Colon (tissue), 2 donors: ENCODE measurements at regions not wholly inside any gene's neighbourhood (a gene's known extent, or its start where the extent isn't known, plus 50 kb on each side); places are given as distances from the start of the nearest gene placed in this dataset.

Source experiments
- FAIRE-seq: peaks from 2 replicates; lab custom pipeline; 2012; peaks lifted over from hg19 to GRCh38; lab: Jason Lieb, UNC
- donor health status: control.
- donor health status: control.

DNA sequence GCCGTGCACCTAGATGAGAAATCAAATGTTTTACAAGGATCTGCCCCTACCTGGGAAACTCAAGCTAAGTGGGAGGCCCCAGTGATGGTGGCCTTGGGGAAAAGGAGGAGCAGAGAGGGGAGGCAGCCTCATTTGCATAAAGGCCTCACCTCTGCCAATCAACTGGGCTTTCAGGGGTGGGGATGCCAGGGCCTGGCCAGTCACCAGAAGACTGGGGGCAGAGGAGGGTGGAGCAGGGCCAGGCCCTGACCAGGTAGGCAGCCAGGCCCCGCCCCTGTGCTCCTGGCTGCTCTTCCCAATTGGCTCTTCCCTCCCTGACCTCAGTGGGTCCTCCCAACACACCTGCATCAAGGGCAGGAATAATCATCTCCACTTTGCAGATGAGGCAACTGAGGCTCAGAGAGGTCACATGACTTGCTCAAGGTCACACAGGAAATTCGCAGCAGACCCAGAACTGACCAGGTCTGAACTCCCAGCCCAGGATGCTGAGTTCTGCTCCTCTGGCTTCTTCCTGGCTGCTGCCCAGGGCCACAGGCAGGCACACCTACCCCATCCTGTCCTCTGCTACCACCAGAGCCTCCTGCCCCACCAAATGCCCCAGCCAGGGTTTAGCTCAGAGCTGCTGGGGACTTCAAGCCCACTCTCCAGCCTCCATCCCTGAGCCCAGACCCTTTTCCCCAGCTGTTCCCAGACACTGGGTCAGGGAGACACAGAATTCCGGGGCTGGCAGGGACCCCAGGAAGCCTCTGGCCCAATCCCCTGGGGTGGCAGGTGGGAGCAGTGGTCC, 677.9 kb downstream of the MATN1 start:
- no peak for FAIRE-seq

GRCh38 chr1:30044656-30045144, 678.7 kb downstream of the MATN1 start:
- FAIRE-seq: no peak

- FAIRE-seq: no peak
These were observed 679.5 kb downstream of the MATN1 start for GRCh38 chr1:30043731-30044408.

GRCh38 chr1:30043256-30043655, 680.1 kb downstream of the MATN1 start:
- FAIRE-seq: no peak

DNA sequence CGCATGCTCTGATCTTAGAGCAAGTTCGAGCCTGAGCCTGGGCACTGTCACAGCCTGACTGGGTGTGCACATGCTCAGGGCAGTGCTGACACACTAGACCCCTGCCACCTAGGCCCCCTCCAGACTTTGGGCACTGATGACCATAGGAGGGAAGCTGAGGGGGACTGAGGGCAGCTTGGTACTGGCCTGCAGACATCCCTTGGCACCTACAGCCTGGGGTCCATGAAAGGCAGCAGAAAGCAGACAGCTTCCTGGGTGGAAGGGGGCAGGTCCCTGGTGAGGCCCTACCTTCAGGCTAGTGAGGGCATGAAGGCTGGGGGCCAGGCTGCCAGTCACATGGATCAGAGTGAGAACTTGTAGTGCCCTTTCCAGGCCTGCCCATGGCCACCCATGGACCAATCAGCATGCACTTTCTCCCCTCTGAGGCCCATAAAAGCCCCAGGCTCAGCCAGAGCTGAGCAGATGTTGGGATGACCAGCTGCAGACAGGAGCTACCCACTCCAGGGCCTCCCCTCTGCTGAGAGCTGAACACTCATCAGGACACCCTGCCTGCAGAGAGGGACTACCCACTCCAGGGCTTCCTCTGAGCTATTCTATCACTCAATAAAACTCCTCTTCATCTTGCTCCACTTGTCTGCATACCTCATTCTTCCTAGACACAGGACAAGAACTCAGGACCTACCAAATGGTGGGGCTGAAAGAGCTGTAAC, 680.8 kb downstream of the MATN1 start:
- FAIRE-seq: no peak

GRCh38 chr1:30041741-30042437, 681.5 kb downstream of the MATN1 start:
- no peak for FAIRE-seq

DNA sequence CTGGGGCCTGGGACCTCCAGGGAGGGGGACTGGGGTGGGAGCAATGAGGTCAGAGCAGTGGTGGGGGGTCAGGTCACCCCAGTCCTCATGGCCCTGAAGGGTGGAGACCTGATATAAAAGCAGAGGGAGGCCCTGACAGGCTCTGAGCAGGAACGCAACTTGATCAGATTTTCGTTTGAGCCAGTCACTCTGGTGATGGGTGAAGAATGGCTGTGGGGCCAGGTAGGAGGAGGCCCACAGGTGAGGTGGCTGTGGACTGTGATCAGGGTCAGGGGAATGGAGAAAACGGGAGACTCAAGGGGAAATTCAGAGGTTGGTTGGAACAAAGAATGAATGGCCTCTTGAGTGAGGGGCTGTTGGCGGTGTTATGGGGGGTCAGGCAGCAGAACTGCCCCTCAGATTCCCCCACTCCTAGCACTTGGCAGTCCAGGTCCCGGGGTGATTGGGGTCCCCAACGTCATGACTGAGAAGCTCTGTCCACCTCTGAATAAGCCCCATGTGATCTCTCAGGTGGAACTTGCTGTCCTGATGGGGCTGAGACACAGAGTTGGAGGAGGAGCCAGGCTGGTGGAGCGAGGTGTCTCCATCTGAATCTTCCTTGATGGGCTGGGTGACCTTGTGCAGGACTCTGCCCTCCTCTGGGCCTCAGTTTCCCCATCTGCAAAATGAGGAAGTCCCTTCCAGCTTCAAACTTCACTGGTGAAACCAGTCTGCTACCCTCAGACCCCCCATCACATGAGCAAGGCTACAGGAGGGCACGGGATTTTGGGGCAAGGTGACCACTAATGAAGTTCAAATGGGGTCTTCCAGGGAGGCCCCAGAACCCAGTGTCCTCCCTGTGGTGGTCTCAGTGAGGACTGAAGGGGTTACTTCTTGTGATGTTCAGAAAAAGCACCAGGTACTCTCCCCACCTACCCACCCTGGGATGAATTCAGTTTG, 683.0 kb downstream of the MATN1 start:
- no peak for FAIRE-seq

DNA sequence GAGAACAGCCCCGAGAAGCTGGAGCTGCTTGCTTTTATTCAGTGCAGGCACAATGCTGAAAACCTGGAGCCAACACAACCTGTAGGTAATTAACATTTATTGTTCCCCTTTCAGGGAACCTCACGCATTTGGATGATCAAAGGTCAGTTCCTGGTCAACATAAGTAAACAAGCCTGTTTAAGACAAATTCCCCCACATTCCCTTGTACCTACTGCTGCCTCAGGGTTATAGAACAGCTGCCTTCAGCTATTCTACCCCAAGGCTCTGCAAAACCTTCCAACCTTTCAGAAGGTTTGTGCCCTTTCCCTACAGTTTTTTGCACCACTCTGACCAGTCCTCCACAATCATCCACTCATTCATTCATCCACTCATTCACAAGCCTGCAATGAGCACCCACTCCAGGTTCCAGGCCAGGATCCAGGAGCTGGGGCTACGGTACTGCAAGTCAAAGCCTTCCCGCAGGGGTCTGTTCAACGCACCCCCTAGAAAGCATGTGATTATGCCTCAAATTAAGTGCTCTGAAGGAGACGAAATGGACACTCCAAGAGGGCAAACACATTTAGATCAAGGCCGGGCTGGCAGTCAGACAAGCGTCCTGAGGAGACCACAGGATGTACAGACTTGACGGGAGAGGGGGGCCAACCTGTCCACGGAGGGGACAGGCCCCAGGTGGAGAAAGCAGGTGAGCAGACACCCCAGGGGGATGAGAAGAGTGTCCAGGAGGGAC, 683.9 kb downstream of the MATN1 start:
- FAIRE-seq: no peak

DNA sequence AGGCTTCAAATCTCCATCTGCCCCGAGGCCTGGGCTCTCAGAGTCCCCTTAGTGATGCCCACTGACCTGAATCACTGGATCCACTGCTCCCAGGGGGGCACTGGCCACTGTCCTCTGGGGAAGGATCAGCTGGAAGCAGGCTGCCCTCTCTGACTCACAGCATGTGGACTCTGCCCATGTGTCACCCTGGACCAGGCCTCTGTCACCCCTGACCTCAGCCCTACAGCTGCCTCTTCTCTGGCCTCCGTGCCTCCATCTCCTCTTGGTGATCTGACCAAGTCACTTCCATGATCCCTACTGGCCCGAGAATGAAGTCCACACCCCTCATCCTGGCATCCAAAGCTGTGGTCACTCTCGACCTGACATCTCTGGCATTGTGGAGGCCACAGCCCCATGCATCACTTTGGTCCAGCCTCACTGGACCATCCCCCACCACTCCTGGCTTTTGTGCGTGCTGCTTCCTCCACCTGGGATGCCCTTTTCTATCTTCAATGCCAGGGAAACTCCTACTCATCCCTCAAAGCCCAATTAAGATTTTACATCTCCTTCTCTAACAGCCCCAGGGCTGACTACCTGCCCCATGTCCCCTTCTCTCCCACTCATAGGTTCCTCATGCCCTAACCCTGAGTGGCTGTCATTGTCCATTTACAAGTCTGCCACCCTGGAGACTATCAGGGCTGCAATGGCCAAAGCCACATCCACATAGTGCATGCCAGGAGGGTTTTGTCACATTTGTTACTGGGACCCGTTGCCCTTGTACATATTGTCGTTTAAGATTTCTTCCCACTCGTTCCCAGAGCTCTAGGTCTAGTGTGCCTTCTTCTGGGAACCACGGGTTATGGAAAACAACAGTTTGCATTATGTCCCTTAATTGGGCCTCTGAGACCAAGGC, 685.0 kb downstream of the MATN1 start:
- no peak for FAIRE-seq

DNA sequence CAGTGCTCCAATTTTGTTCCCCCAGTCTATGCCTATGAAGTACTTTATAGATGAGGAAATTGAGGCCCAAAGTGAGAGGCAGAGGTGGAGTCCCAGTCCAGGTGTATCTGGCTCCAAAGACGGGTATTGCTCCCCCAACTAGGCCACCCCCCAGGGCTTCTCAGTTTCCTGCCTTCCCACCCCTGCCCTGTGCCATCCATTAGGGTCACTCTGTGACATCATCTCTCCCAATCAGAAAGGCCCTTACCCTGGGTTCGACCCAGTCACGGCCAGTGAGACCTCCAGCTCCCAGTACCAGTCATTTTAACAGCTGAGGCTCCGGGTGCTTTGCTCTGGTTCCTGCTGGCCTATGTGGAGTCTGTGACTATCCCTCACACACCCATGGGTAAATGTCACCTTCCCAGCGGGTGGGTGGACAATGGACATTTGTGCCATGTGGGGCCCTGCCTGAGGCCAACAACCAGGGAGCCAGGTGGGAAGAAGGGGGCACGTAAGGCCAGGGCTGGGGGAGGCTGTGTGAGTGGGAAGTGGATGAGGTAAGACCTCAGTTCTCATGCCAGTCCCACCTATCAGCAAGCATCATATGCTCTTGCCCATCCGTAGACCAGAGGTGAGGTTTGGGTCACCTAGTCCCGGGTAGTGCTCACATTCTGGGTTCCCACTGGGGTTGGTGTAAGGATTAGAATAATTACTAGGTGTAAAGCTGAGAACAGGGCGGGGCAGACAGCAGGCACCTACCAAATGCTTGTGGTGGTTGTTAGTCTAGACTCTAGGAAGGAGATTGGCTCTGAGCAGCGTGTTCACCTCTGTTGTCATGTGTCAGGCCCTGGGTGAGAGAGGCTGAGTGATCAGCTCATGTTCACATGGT, 685.9 kb downstream of the MATN1 start:
- no peak for FAIRE-seq

DNA sequence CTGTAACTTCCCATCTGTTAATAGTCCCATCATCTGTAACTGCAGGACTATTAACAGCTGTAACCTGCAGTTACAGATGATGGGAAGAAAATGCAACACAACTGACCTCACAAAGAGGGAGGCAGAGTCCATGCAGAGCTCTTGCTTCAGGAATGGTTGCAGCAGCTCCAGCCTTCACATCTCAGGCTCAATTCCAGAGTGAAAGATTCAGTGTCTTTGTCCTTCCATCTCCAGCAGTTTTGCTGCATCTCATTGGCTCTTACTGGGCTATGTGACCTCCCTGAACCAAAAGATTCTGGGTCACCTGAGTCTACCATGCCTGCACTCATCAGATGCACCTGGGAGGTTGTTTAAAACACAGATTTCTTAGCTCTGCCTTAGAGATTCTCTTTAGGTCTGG, 686.7 kb downstream of the MATN1 start:
- FAIRE-seq: no peak

- FAIRE-seq: no peak
These were observed 687.2 kb downstream of the MATN1 start for GRCh38 chr1:30036229-30036547.

DNA sequence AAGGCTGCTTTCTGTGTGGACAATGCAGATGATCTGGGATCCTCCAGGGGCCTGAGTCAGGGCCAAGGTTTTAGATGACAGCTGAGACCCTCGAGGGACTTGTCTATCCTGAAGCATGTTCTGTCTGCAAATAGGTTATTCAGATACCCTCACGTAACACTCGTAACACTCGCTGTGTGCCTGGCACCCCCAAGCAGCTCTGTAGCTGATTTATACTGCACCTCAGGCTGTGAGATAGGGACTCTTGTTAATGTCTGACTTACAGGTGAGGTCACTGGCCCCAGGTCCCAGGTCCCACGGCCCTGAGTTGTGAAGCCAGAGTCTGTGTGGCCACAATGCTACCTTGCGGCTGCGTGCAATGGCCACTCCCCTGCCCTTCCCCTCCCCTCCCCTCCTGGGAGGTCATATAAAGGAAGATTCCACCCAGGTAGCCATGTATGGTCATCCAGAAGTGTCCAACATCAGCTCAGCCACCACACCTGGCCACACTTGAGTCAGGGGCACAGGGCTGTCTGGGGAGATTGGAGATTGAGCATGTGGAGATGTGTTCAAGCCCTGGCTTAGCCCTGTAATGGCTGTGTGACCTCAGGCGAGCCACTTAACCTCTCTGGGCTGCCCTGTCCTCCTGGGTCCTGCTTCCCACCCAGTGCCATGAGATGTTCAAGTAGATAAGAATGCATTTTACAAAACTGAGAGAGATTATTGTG, 687.7 kb downstream of the MATN1 start:
- no peak for FAIRE-seq

DNA sequence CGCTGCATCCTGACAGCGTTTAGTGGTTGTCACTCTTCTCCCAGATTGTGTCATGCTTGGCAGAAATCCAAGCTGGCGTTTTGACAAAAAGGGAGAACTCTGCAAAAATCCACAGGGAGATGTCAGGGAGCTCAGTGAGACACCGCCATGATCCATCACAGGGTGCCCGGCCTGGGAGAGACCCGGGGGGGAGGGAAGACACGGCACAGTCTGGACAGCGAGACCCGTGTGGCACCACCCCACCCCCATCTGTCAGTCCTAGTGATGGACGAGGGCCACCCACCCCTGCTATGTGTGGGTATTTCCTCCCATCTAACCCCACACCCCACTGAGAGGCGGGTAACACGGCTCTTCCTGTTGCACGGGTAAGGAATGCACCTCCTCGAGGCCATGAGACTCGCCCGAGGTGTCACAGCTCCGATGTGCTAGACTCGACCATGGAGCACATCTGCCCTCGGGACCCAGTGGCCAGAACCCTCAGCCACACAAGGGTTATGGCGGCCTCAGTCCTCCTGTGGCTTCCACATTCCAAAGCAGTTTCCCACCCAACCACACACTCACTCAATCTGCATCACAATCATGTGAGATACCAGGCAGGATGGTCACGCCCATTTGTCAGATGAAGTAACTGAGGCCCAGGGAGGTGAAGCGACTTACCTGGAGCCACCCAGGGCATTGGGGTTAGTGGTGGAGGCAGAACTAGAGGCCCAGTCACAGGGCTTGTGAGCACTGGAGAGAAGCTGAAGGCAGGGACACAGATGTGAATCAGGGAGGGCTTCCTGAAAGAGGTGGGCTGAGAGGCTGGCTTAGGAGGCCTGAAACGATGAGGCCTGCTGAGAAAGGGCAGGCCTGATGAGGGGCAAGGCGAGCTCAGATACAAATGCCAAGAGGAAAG, 688.5 kb downstream of the MATN1 start:
- no peak for FAIRE-seq

DNA sequence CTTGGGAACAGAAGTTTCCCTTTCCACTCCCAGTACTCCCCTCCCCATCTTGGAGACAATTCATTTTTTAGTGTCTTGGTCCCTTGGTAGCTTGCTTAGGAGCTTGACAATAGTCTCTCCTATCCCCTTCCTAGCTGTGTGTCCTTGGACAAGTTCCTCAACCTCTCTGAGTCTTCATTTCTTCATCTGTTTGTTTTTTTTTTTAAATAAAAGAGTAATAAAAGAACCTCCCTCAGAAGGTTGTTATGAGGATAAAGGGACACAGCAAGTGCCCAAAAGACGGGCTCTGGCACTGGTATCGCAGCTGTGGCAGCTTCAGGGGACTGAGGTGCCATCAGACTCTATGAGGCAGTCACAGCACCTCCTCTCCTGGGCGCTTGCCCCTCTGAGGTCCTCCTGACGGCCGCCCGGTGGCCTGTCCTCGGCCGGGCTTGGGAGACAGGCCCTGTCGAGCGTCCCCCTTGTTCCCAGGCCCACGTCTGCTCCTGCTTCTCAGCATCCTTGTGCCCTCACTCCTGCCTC, 689.2 kb downstream of the MATN1 start:
- no peak for FAIRE-seq

- FAIRE-seq: no peak
These were observed 689.9 kb downstream of the MATN1 start for GRCh38 chr1:30033256-30034104.
